CD4-positive, alpha-beta T cell treated with Interleukin-4 for 4 hours (primary cell): ENCODE measurements at regions not wholly inside any gene's neighbourhood (a gene's known extent, or its start where the extent isn't known, plus 50 kb on each side); places are given as distances from the start of the nearest gene placed in this dataset.
"Not testable (repeated sequence)": the region's sequence is repeated elsewhere in the genome, so short reads cannot be mapped to it uniquely, and the experiment has no call there.

Experiments
- DNase-seq: peaks from one replicate; pipeline ENCODE4 v3.0.0-alpha.2; 2020

DNA sequence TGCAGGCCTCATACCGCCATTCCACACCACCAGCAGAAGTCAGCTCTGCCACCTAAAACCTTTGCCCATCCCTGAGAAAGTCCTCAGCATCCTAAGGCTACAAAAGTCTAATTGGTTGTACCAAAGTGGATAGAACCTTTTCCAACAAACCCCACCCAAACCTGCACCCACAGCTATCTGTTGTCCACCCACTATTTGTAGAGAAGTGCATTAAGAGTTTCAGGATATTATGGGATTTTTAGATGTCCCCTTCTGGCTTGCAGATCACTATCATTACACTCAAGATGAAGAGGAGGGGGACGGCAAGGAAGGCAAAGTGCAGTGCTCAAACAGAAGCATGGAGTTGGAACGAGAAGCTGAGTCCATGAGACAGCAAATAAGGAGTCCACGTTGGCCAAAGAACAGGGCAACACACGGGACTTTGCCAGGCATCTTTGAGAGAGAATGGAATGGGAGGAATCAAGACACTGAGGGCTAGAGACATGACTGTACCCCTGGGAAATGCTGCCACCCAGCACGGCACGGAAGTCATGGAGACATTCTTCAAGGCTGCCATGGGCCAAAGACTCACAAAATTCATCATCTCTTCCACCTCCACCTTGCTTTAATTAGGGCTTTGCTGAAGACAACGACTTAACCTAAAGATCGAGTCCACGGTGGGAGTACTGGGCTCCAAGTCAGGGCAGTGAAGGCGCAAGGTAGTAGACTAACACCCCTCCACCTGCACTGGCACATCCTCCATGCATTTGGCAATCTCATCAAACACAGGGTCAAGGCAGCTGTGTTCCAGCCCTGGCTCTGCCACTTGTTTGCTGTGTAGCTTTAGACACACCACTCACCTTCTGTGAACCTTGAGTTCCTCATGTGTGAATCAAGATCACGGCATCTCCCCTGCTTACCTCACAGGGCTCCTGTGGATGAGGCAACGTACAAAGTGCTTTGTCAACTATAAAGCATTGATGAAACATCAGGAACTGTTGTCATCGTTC lies 112.9 kb upstream of the TMEM45B start:
- no peak for DNase-seq

- DNase-seq = no peak
These were observed 111.8 kb upstream of the TMEM45B start for GRCh38 chr11:129703846-129704245.

DNA sequence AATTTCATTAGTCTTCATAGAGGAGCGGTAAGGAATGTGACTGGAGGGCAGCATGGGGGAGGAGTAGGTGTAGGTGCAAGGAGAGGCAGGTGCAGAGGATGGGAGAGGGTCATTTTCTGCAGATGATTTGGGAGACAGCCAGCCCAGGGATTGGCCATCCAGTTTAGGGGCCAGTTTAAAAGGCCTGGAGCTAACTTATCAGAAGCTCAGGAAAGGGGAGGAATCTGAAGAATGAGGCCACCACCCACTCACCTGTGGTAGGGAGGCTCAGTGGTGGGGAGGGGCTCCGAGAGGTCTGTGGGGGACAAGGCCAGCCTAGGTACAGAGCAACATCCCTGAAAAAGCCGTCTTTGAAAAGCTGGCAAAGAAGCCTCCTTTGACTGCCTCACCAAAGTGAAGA lies 110.8 kb upstream of the TMEM45B start:
- no peak for DNase-seq

GRCh38 chr11:129705341-129705740 lies 110.3 kb upstream of the TMEM45B start:
- DNase-seq = no peak

GRCh38 chr11:129705933-129706332 lies 109.7 kb upstream of the TMEM45B start:
- DNase-seq = no peak

GRCh38 chr11:129709801-129710398 lies 105.7 kb upstream of the TMEM45B start:
- no peak for DNase-seq

DNA sequence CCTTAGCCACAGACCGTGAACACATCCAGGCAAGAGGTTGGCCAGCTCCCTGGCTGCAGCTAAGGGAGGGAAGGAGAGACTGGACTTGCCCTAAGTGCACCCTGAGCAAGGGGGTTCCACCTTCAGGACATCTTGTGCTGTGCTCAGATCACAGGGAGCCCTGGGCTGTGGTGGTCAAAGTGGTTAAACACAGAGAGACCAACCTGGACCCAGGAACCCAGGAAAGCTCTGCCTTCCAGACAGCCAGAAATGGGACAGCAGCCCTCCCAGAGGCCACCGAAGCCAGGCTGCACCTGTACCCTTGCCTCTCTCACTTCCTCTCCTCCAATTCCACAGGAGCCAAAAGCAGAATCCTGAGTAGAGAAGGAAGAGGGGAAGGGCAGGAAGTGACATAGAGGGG lies 105.2 kb upstream of the TMEM45B start:
- no peak for DNase-seq

GRCh38 chr11:129711760-129712159 lies 103.9 kb upstream of the TMEM45B start:
- DNase-seq = no peak

DNA sequence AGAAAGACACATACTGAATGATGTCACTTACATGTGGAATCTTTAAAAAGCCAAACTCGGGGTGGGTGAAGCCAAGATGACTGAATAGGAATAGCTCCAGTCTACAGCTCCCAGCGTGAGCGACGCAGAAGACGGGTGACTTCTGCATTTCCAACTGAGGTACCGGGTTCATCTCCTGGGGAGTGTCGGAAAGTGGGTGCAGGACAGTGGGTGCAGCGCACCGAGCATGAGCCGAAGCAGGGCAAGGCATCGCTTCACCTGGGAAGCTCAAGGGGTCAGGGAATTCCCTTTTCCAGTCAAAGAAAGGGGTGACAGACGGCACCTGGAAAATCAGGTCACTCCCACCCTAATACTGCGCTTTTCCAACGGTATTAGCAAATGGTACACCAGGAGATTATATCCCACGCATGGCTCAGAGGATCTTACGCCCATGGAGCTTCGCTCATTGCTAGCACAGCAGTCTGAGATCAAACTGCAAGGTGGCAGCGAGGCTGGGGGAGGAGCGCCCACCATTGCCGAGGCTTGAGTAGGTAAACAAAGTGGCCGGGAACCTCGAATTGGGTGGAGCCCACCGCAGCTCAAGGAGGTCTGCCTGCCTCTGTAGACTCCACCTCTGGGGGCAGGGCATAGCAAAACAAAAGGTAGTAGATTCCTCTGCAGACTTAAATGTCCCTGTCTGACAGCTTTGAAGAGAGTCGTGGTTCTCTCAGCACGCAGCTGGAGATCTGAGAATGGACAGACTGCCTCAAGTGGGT lies 103.0 kb upstream of the TMEM45B start:
- DNase-seq = not testable (repeated sequence)

GRCh38 chr11:129719037-129719436 lies 96.6 kb upstream of the TMEM45B start:
- no peak for DNase-seq

DNA sequence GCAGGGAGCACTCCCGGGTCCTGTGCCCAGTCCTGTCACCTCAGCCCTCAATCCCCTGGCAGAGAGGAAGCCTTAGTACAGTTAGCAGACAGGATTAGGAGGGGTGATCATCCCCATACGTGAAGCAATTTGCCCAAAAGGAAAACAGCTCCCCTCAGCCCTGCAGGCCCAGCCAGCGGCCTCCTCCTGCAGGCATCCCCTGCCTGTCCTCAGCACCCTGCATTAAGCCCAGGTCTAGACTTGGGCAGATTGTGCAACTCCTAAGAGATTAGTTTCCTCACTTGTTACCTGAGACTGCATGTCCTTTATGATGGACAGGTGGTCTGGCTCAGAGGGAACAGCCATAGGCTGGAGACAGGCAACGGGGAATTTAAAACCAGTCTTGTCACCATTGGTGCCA lies 95.5 kb upstream of the TMEM45B start:
- no peak for DNase-seq

- no peak for DNase-seq
These were observed 94.7 kb upstream of the TMEM45B start for GRCh38 chr11:129720994-129721393.

DNA sequence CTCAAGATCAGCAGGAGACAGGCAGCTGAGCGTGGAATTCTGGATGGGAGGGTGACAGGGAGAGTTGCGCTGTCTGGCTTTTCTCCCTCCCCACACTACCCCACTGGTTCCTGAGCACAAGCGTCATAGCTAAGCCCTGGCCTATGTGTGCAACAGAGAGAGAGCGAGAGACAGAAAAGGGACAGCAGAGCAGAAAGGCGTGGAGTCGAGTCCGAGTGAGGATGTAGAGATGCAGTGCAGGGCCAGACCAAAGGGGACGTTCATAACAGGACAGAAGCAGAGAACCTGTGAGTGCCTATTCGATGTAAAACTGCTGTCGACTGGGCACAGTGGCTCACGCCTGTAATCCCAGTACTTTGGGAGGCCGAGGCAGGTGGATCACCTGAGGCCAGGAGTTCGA lies 94.0 kb upstream of the TMEM45B start:
- DNase-seq = no peak

DNA sequence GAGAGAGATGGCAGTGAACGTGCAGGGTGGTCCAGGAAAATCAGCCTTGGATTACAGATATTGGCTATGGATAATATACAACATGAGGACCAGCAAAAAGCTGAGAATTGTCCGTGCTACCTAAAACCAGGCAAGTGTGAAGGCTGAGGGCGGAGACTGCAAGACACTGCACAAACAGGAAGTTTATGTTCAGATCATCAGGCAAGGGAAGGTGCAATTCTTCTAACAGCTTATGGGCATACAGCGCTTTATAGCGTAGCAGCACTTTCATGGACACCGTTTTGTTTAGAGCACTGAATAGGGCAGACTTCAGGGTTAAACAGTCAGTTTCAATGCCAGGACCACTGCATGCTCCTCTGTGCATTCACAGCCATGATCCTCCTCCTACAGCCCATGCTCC lies 93.1 kb upstream of the TMEM45B start:
- DNase-seq = no peak

- DNase-seq = no peak
These were observed 92.4 kb upstream of the TMEM45B start for GRCh38 chr11:129723146-129723760.

DNA sequence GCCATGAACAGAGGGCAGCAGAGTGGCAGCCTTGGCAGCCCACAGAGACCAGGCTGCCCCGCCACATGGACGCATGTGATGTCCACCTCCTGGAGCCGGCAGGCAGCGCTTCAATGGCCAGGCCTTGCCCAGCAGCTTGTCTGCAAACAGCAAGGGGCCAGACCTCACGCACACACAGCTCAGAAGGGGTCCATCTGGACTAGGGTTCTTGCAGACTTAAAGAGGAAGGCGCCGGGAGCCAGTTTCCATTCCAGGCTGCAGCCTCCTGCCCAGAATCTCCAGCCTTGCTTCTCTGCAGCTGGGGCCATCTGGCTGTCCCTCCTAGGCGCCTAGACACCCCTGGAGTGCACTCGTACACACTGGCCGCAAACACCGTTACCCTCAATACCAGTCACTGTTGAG lies 91.9 kb upstream of the TMEM45B start:
- no peak for DNase-seq

GRCh38 chr11:129724866-129725265 lies 90.8 kb upstream of the TMEM45B start:
- DNase-seq = no peak

DNA sequence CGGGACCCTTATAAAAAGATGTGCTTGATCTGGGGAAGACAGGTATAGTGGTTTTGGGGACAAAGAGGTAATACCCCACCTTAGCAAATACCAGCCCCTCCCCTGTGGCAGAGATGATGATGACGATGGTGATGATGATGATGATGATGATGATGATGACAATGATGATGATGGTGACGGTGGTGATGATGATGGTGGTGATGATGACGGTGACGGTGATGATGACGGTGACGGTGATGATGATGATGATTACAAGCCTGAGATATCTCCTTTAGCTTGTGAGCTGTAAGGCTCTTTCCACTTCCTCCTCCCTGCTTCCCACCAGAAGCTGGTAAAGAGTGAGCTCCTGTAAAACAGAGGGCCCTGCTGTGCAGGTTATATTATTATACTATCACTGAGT lies 89.5 kb upstream of the TMEM45B start:
- no peak for DNase-seq

DNA sequence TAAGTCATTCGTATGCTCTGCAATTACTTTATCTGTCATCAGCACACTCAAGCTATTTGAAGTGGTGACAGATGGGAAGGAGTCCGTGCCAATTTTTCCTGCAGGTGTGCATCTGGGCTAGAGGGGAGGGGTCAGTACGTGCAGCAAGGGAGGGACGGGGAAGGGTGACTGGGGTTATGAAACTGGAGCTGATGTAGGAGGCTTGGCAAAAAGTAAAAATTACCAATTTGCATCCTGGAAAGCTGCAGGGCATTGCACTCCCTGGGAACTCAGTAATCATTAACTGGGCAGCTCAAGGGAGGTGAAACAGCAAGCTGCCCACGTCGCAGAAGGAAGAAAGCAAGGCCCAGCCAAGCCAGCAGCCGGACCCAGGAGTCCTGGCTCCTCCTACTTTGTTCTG lies 87.1 kb upstream of the TMEM45B start:
- no peak for DNase-seq

GRCh38 chr11:129729216-129729615 lies 86.4 kb upstream of the TMEM45B start:
- DNase-seq = no peak

DNA sequence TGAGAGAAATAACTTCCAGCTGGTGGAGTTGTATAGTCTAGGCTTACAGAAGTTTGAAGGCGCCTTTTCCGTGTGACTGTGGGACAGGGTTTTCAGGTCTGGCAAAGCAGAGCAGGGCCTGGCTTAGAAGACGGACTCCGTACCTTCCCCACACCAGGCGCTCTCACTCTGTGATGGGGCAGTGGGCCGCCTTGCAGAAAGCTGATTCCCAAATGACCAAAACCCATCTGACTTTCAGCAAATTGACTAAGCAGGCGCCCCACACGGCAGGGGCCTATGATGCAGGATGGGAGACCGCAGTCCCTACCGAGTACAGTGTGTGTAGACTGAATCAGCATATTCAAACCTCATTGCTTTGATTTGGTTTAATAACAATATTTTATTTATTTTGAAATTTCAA lies 85.8 kb upstream of the TMEM45B start:
- DNase-seq = no peak

DNA sequence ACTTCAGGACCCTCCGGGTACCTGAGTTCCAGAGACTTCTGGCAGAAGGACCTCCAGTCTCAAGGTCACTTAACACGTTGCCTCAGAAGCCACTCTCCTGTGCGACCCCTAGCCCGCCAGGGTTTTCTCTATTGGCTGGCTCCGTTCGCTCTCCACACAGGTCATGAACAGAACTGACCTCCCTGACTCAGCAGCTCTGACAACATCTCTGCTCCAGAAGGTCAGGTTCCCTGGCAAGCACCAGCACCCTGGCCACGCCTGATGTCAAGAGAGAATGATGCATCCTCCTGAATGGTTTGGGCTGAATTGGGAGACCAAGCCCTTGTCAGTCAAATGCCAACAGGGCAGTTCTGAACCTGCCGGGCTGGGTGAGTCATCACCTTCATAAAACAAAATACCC lies 84.3 kb upstream of the TMEM45B start:
- DNase-seq = no peak

GRCh38 chr11:129732941-129733340 lies 82.7 kb upstream of the TMEM45B start:
- DNase-seq = no peak
